HL-60 (cell line): ENCODE measurements at regions not wholly inside any gene's neighbourhood (a gene's known extent, or its start where the extent isn't known, plus 50 kb on each side); places are given as distances from the start of the nearest gene placed in this dataset.

ENCODE experiments used
- CTCF ChIP-seq: IDR thresholded peaks from one replicate; pipeline ENCODE4 v1.5.1; 2011; ENCODE audit warnings: low read length, control low read depth, inconsistent platforms; ENCODE audit not compliant: insufficient read depth
- POLR2AphosphoS5 ChIP-seq: IDR thresholded peaks from 2 replicates; pipeline ENCODE4 v1.6.1; 2012; ENCODE audit warnings: low read depth
- REST ChIP-seq: IDR thresholded peaks from 2 replicates; pipeline ENCODE4 v1.6.1; 2012; ENCODE audit warnings: low read depth; ENCODE audit not compliant: insufficient replicate concordance

DNA sequence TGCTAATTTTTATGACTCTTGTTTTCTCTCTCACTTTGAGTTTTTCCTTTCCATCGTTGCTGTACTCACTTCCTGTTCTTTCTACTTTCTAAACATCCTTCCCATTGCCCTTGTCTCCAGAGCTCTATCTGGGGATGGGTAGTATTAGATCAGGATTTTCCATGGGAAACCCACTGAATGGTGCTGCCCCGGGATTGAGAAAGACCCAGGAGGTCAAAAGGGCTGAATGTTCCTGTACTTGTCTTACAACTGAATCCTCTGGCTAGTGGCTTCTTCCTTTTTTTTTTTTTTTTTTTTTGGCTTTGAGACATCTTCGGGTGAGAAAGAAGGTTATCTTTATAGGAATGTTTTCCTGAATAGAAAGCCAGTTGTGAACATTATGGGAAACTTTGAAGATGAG is 364.8 kb upstream of the SLC14A2 start:
- TF ChIP-seq CTCF (no peak), POLR2AphosphoS5 (no peak), REST (no peak)
